Astrocyte (in vitro differentiated cells and primary cell): ENCODE measurements at regions not wholly inside any gene's neighbourhood (a gene's known extent, or its start where the extent isn't known, plus 50 kb on each side); places are given as distances from the start of the nearest gene placed in this dataset.

Experiments
- CTCF ChIP-seq: IDR thresholded peaks from 2 replicates; pipeline ENCODE4 v1.5.1; 2011; ENCODE audit warnings: low read depth, mild to moderate bottlenecking, inconsistent platforms, low read length, moderate library complexity; ENCODE audit not compliant: insufficient read depth
- EZH2 ChIP-seq: IDR thresholded peaks from 2 replicates; pipeline ENCODE4 v1.6.1; 2012; ENCODE audit warnings: mild to moderate bottlenecking, low read length, inconsistent platforms; ENCODE audit not compliant: insufficient read depth

DNA sequence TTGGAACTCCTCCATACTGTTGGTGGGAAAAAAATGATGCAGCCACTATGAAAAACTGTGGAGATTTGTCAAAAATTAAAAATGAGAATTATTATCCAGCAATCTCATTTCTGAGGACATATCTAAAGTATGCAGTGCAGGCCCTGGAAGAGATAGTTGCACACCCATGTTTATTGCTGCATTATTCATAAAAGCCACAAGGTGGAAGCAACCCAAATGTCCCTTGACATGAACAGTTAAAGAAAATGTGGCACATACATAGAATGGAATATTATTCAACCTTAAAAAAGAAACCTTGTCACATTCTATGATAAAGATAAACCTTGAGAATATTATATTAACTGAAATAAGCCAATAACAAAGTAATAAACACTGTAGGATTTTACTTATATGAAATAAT lies 80.9 kb upstream of the ARHGEF26 start:
- TF ChIP-seq EZH2, result no peak
- TF ChIP-seq CTCF, result peak; percentile 34
